Ovary (tissue), 7 donors: ENCODE measurements at regions not wholly inside any gene's neighbourhood (a gene's known extent, or its start where the extent isn't known, plus 50 kb on each side); places are given as distances from the start of the nearest gene placed in this dataset.

Experiments
- DNase-seq, 5 donors: peaks; one replicate each; pipeline ENCODE4 v3.0.0-alpha.2; 2019 to 2020
- H3K27ac ChIP-seq, 2 donors: fragments of 200-600 bp; one replicate each; pipeline versions ENCODE4 v1.5.1 to v1.8.0; 2019 to 2022
- H3K27me3 ChIP-seq: fragments of 200-600 bp; one replicate; pipeline ENCODE4 v1.8.0; 2022
- H3K36me3 ChIP-seq: fragments of 200-600 bp; sonication (generic); one replicate; pipeline ENCODE4 v1.5.1; 2019
- H3K4me1 ChIP-seq: one replicate; pipeline ENCODE4 v1.8.1; 2013; ENCODE audit warnings: mild to moderate bottlenecking, moderate library complexity; ENCODE audit not compliant: insufficient read depth
- H3K4me3 ChIP-seq: fragments of 200-600 bp; sonication (generic); one replicate; pipeline ENCODE4 v1.5.1; 2017
- H3K9me3 ChIP-seq, 2 donors: fragments of 200-600 bp in 1 of 2; sonication (generic) in 1 of 2; one replicate each; pipeline versions ENCODE4 v1.5.1 to v1.8.1; 2013 to 2019; ENCODE audit warnings: mild to moderate bottlenecking in 1 of 2, moderate library complexity in 1 of 2
- EP300 ChIP-seq: sonication (generic); formaldehyde crosslinking; IDR thresholded peaks from one replicate; pipeline ENCODE4 v1.6.1; 2017; ENCODE audit warnings: antibody characterized with exemption
- POLR2A ChIP-seq: fragments of 450-650 bp; IDR thresholded peaks from one replicate; pipeline ENCODE4 v1.6.1; 2017; ENCODE audit warnings: antibody characterized with exemption, mild to moderate bottlenecking, moderate library complexity
- WGBS, 3 donors: extraction: QIAGEN DNeasy Blood & Tissue Kit in 1 of 3; methylation state at CpG; one replicate each; pipeline versions ENCODE4 v1.1.5 to v1.1.7; 2013 to 2017; 5-methylcytosine and 5-hydroxymethylcytosine counted together
- intact Hi-C, 4 donors: fragments of 100-400 bp; cut with DNase I; formaldehyde crosslinking; loops; one replicate each; pipeline versions ENCODE4 v1.11.0 to v1.15.1; 2022 to 2023
- TF ChIP-seq, protein P1 (sequence below), 3 donors: fragments of 450-650 bp in 2 of 3; fragments of 200-600 bp in 1 of 3; IDR thresholded peaks; one replicate each; pipeline versions ENCODE4 v1.5.1 to v1.8.0; 2016 to 2022; ENCODE audit warnings: antibody characterized with exemption in 3 of 3, mild to moderate bottlenecking in 1 of 3
- donor health status: DM: no; HTN: no; CAD: no; lungs with moderate emphysema.
- donor health status: DM: no; HTN: no; CAD: no.
- donor health status: Bipolar disorder and iron deficiency.
- donor health status: DM: no; HTN: no; CAD: no.
- donor health status: DM: yes; HTN: yes; CAD: no.

DNA sequence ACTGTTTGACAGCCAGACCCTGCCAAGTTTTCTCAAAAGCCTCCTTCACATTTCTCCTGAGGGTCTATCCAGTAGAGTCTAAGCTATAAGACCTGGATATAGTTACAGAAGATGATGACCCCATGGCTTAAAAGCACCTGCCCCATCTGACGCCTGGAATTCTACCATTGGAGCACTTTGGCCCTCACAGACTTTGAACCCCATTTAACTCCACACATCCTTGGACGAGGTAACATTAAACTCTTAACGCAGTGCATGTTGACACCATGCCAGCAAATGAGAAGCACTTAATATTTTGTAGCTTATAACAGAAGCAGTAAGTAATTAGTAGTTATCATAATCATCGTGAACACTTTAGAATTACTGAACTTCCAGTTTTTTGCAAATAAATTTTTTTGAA is 61.9 kb upstream of the SMNDC1 start:
- Histone ChIP-seq H3K4me3 (no peak overlapping the region), H3K36me3 (no peaks in the 10 kb centered on the region), H3K9me3 (no peaks in the 10 kb centered on the region), H3K4me1 (no peaks in the 10 kb centered on the region), H3K27me3 (no peaks in the 10 kb centered on the region), H3K27ac (no peak overlapping the region)
- TF ChIP-seq POLR2A = no peak
- TF ChIP-seq, protein P1, sequence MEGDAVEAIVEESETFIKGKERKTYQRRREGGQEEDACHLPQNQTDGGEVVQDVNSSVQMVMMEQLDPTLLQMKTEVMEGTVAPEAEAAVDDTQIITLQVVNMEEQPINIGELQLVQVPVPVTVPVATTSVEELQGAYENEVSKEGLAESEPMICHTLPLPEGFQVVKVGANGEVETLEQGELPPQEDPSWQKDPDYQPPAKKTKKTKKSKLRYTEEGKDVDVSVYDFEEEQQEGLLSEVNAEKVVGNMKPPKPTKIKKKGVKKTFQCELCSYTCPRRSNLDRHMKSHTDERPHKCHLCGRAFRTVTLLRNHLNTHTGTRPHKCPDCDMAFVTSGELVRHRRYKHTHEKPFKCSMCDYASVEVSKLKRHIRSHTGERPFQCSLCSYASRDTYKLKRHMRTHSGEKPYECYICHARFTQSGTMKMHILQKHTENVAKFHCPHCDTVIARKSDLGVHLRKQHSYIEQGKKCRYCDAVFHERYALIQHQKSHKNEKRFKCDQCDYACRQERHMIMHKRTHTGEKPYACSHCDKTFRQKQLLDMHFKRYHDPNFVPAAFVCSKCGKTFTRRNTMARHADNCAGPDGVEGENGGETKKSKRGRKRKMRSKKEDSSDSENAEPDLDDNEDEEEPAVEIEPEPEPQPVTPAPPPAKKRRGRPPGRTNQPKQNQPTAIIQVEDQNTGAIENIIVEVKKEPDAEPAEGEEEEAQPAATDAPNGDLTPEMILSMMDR (IDR thresholded peaks at IDR 0.05) = no peak
- TF ChIP-seq EP300 = no peak
- no peak for DNase-seq
- 69 to 82% (median 78%) methylated on average over 4 of the region's 4 CpGs for WGBS, 3 donors
- intact Hi-C loops = no loop called here

DNA sequence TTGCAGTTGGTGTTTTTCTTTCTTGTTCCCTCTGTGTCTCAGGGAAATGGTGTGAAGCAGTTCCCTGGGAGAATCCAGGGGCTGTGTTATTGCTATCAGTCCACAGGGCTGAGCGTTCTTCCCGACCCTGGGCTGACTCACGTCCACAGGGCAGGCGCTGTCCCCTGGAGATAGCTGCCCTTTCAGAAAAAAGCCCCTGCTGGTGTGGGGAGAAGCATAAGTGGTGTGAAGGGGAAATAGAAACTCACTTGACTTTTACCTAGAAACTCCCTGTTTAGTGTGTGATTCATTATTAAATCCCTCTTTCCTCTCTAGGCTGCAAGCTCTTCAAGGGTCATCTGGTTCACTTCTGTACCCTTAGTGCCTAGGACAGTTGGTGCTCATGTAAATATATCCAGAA is 63.3 kb upstream of the SMNDC1 start:
- WGBS, 3 donors = 33 to 34% (median 33%) methylated on average over 4 of the region's 4 CpGs

DNA sequence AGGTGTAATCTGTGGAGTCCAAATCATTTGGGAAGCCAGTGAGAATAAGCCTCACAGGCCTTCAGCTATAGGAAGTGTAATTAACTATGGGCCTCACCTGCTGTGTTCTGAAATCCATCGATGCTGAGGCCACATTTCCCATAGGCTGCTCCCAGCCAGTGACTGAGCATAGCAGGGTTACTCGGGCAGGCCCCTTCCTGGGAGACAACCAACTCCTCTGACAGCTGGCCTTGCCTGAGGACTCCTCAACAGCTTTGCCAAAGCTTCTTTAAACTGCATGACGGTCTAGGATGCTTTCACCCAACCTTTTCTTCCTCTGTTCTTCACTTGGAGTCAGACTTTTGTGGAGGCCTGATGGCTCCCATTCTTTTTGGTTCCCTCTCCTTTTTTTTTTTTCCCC is 63.8 kb upstream of the SMNDC1 start:
- no peaks in the 10 kb centered on the region for H3K36me3 ChIP-seq
- no peaks in the 10 kb centered on the region for H3K27me3 ChIP-seq
- no peaks in the 10 kb centered on the region for H3K9me3 ChIP-seq
- no peak overlapping the region for H3K4me3 ChIP-seq
- no peak for DNase-seq
- intact Hi-C loops = no loop called here
- TF ChIP-seq EP300 (no peak), POLR2A (no peak)
- TF ChIP-seq, protein P1 (IDR thresholded peaks at IDR 0.05) = no peak
- H3K4me1 ChIP-seq = no peaks in the 10 kb centered on the region
- no peak overlapping the region for H3K27ac ChIP-seq
- WGBS, 3 donors = 55 to 64% (median 60%) methylated on average over 3 of the region's 3 CpGs

More for the DNA sequence above, 63.3 kb upstream of the SMNDC1 start:
- Histone ChIP-seq H3K27me3 (no peaks in the 10 kb centered on the region), H3K27ac (no peak overlapping the region), H3K9me3 (no peaks in the 10 kb centered on the region), H3K4me1 (no peaks in the 10 kb centered on the region), H3K36me3 (no peaks in the 10 kb centered on the region), H3K4me3 (no peak overlapping the region)
- DNase-seq = no peak
- TF ChIP-seq, protein P1 (IDR thresholded peaks at IDR 0.05) = no peak
- TF ChIP-seq EP300 (no peak), POLR2A (no peak)
- intact Hi-C loops = no loop called here

DNA sequence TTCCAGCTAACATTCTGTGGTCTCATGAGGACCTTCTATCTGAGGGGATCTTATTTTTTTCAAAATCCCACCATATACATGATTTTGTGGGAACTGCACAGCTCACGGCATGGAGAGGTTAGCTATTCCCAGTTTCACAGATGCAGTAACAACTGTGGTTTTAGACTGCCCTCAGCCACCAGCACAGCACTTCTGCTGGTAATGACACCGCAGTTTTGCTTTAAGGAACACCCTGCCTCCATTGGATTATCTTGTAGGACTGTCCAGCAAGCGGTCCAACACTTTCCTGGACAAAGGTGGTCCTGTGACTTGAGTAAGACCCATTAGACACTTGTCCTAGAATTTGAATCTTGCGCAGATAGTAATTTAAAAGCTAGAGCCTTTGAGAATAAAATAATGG is 65.3 kb upstream of the SMNDC1 start:
- no peaks in the 10 kb centered on the region for H3K4me1 ChIP-seq
- intact Hi-C loops = no loop called here

More for the DNA sequence above, 65.3 kb upstream of the SMNDC1 start:
- no peaks in the 10 kb centered on the region for H3K36me3 ChIP-seq
- no peaks in the 10 kb centered on the region for H3K27me3 ChIP-seq
- H3K27ac ChIP-seq = no peak overlapping the region
- 90 to 93% (median 93%) methylated on average over 4 of the region's 4 CpGs for WGBS, 3 donors
- H3K4me3 ChIP-seq = no peak overlapping the region
- no peaks in the 10 kb centered on the region for H3K9me3 ChIP-seq
- DNase-seq = no peak
- TF ChIP-seq POLR2A (no peak), EP300 (no peak)
- TF ChIP-seq, protein P1 (IDR thresholded peaks at IDR 0.05) = no peak
